GM13976 (cell line): ENCODE measurements at regions not wholly inside any gene's neighbourhood (a gene's known extent, or its start where the extent isn't known, plus 50 kb on each side); places are given as distances from the start of the nearest gene placed in this dataset.
"Not testable (repeated sequence)": the region's sequence is repeated elsewhere in the genome, so short reads cannot be mapped to it uniquely, and the experiment has no call there.

ENCODE experiments used
- DNase-seq: peaks from one replicate; pipeline ENCODE4 v3.0.0; 2012; ENCODE audit warnings: low spot score
- CTCF ChIP-seq: IDR thresholded peaks from 2 replicates; pipeline ENCODE4 v1.5.1; 2012; ENCODE audit warnings: borderline replicate concordance, mild to moderate bottlenecking; ENCODE audit not compliant: insufficient read depth; ENCODE audit errors: extremely low read depth, missing control alignments, control extremely low read depth
- in situ Hi-C: fragments of 300-500 bp; cut with MboI; formaldehyde crosslinking; loops from one replicate; pipeline ENCODE4 v1.12.0; 2022; ENCODE audit warnings: low sequenced_read_pairs, mixed read lengths, inconsistent platforms; ENCODE audit not compliant: unreplicated experiment

GRCh38 chr13:22926748-22927400 is 253.9 kb upstream of the SGCG start:
- in situ Hi-C loops = no loop called here
- TF ChIP-seq CTCF = no peak
- peak; percentile 50 for DNase-seq

DNA sequence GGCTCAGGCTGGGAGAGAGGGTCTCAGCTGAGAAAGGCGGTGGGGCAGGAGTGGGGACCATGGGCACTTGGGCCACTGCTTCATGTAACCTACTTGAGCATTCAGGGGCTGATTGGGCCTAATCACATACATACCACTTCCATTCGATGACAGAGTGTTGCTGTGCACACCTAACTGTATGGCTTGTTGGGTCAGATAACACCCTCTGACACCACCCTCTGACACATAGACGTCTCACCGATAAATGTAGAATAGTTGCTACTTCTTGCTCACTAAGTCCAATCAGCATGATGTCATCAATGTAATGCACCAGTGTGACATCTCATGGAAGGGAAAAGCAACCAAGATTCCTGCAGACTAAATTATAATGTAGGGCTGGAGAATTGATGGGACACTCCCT is 252.9 kb upstream of the SGCG start:
- DNase-seq, in situ Hi-C loops: not testable (repeated sequence)

DNA sequence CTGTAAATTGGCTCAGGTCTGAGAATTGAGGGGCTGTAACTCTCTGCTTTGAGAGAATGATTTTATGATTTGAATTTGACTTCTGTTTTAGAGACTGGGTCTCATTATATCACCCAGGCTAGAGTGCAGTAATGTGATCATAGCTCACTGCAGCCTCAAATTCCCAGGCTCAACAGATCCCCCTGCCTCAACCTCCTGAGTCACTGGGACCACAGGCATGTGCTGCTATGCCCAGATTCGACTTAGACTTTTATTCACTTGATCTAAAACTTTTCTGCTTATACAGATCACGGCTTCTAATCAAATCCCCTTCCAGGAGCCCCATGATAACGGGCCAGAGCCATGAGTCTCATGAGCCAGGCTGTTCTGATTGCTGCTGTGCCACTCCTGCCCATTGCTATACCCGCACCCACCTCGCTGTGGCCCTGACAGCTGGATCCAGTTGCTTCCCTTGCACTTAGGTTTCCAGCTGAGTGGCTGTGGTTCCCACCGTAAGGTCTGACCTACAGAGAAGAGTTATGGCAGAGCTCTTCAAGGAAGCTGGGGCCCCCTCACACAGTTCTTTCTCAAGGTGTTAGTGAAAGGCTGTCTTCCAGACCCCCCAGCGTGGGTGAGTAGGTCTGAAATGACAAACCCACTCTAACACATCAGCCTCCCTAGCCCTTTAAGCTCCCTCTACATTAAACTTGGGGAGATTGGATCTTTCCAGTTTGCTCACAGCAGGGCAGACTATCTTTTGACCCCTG is 251.2 kb upstream of the SGCG start:
- in situ Hi-C loops = no loop called here
- no peak for DNase-seq
- TF ChIP-seq CTCF = no peak

- TF ChIP-seq CTCF = no peak
- in situ Hi-C loops = no loop called here
- no peak for DNase-seq
Observed at GRCh38 chr13:22931576-22931975, 249.2 kb upstream of the SGCG start.

GRCh38 chr13:22932632-22933412 is 248.0 kb upstream of the SGCG start:
- in situ Hi-C loops, DNase-seq: not testable (repeated sequence)

GRCh38 chr13:22933571-22934181 is 247.1 kb upstream of the SGCG start:
- no peak for TF ChIP-seq CTCF
- no peak for DNase-seq
- in situ Hi-C loops = no loop called here

- in situ Hi-C loops = no loop called here
- DNase-seq = no peak
- TF ChIP-seq CTCF = no peak
Observed at GRCh38 chr13:22934744-22935523, 245.8 kb upstream of the SGCG start.
